Endothelial cell (in vitro differentiated cells): ENCODE measurements at regions not wholly inside any gene's neighbourhood (a gene's known extent, or its start where the extent isn't known, plus 50 kb on each side); places are given as distances from the start of the nearest gene placed in this dataset.

Source experiments
- DNase-seq: peaks from one replicate; pipeline ENCODE4 v3.0.0; 2021; ENCODE audit warnings: low spot score
- H3K27ac Mint-ChIP-seq: one replicate; pipeline ENCODE4 v1.8.0; 2021; ENCODE audit warnings: mixed read lengths, inconsistent platforms; ENCODE audit not compliant: unreplicated experiment
- H3K27me3 Mint-ChIP-seq: one replicate; pipeline ENCODE4 v1.8.0; 2021; ENCODE audit warnings: mild to moderate bottlenecking, moderate library complexity, mixed read lengths, inconsistent platforms; ENCODE audit not compliant: unreplicated experiment
- H3K36me3 Mint-ChIP-seq: one replicate; pipeline ENCODE4 v1.8.0; 2021; ENCODE audit warnings: mild to moderate bottlenecking, low read depth, mixed read lengths, inconsistent platforms; ENCODE audit not compliant: unreplicated experiment
- H3K4me1 Mint-ChIP-seq: one replicate; pipeline ENCODE4 v1.8.0; 2021; ENCODE audit warnings: mild to moderate bottlenecking, mixed read lengths, inconsistent platforms; ENCODE audit not compliant: unreplicated experiment
- H3K4me3 Mint-ChIP-seq: one replicate; pipeline ENCODE4 v1.8.0; 2021; ENCODE audit warnings: mild to moderate bottlenecking, mixed read lengths, inconsistent platforms; ENCODE audit not compliant: unreplicated experiment
- H3K9me3 Mint-ChIP-seq: one replicate; pipeline ENCODE4 v1.8.0; 2021; ENCODE audit warnings: mixed read lengths, inconsistent platforms; ENCODE audit not compliant: unreplicated experiment
- CTCF ChIP-seq: fragments of 200-600 bp; sonication (generic); IDR thresholded peaks from one replicate; pipeline ENCODE4 v1.5.0; 2021; ENCODE audit warnings: antibody characterized with exemption; ENCODE audit not compliant: unreplicated experiment

- H3K27me3 Mint-ChIP-seq, result peaks cover 3% of the 10 kb centered on the region
- no peak overlapping the region for H3K4me3 Mint-ChIP-seq
- no peak for TF ChIP-seq CTCF
- H3K9me3 Mint-ChIP-seq, result no peaks in the 10 kb centered on the region
- DNase-seq, result no peak
- H3K4me1 Mint-ChIP-seq, result no peaks in the 10 kb centered on the region
- H3K27ac Mint-ChIP-seq, result no peak overlapping the region
- H3K36me3 Mint-ChIP-seq, result no peaks in the 10 kb centered on the region
Observed at GRCh38 chr2:161005170-161005569, 155.1 kb upstream of the TANK start.

GRCh38 chr2:161008311-161008710 is 151.9 kb upstream of the TANK start:
- no peaks in the 10 kb centered on the region for H3K36me3 Mint-ChIP-seq
- no peaks in the 10 kb centered on the region for H3K4me1 Mint-ChIP-seq
- no peak overlapping the region for H3K27ac Mint-ChIP-seq
- no peak overlapping the region for H3K4me3 Mint-ChIP-seq
- TF ChIP-seq CTCF, result no peak
- peaks cover 1% of the 10 kb centered on the region for H3K27me3 Mint-ChIP-seq
- no peaks in the 10 kb centered on the region for H3K9me3 Mint-ChIP-seq
- DNase-seq, result no peak

- no peak for DNase-seq
- Mint-ChIP-seq H3K27me3 (peaks cover 4% of the 10 kb centered on the region), H3K4me1 (no peaks in the 10 kb centered on the region), H3K27ac (no peak overlapping the region), H3K4me3 (no peak overlapping the region), H3K9me3 (peaks cover 6% of the 10 kb centered on the region), H3K36me3 (no peaks in the 10 kb centered on the region)
- no peak for TF ChIP-seq CTCF
Observed at GRCh38 chr2:161010503-161011015, 149.7 kb upstream of the TANK start.

- no peak for DNase-seq
- TF ChIP-seq CTCF, result no peak
- H3K27ac Mint-ChIP-seq, result no peak overlapping the region
- no peaks in the 10 kb centered on the region for H3K4me1 Mint-ChIP-seq
- no peak overlapping the region for H3K4me3 Mint-ChIP-seq
- peaks cover 6% of the 10 kb centered on the region for H3K9me3 Mint-ChIP-seq
- no peaks in the 10 kb centered on the region for H3K36me3 Mint-ChIP-seq
- H3K27me3 Mint-ChIP-seq, result peaks cover 3% of the 10 kb centered on the region
Observed at GRCh38 chr2:161017780-161018470, 142.3 kb upstream of the TANK start.

- TF ChIP-seq CTCF, result no peak
- Mint-ChIP-seq H3K27ac (no peak overlapping the region), H3K27me3 (peaks cover 3% of the 10 kb centered on the region), H3K4me1 (no peaks in the 10 kb centered on the region), H3K4me3 (no peak overlapping the region), H3K36me3 (no peaks in the 10 kb centered on the region), H3K9me3 (peaks cover 6% of the 10 kb centered on the region)
- DNase-seq, result no peak
Observed at GRCh38 chr2:161019311-161019710, 140.9 kb upstream of the TANK start.
